ENCODE measurements at regions not wholly inside any gene's neighbourhood (a gene's known extent, or its start where the extent isn't known, plus 50 kb on each side); places are given as distances from the start of the nearest gene placed in this dataset.

DNA sequence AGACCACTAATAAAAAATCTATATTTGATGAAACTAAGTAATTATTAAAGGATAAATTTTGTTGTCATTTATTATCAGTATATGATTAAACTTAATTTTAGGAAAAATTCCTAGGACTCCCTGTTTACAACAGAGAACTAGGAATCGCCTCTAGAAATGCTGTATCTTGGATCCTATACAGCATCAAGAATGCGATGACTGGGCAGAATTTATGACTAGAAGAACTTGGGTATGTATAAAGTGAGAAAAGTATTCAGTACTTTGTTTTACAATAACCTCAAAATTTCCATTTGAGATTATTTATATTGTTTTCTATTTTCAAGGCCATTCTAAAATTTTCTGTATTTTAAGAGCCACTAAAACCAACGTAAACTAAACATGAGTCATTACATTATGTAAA lies 82.3 kb upstream of the AGTR1 start:
- Histone ChIP-seq H3K4me3 (no peak overlapping the region), H3K27ac (no peak overlapping the region)

DNA sequence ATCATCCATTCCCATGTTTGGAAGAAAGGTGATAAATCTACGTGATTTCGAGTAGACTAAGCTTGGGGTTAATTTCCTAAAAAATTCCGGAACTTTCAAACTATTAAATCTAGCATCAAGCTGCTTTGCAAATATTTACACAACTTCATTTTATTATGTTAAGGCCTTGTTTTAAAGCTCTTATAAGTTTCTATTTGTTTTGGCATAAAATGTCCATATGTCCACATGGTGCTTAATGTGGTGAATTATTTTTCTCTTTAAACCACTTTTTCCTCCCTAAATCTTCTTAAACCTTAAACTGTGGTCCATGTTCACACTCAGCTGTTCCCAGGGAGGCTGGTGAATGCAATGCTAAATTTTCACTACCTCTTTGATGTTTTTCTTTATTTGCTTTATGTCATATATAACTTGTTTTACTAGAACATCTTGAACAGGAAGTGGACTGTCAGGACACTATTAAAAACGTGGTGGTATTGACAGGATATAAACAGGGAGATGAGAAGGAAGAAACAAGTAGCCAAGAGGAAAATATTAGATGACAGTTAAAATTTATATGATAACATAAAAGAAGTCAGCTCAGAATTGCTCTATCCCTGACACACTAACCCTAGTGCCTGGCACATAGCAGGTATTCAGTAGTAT lies 72.5 kb upstream of the AGTR1 start:
- no peak overlapping the region for H3K4me3 ChIP-seq
- H3K27ac ChIP-seq: no peak overlapping the region

DNA sequence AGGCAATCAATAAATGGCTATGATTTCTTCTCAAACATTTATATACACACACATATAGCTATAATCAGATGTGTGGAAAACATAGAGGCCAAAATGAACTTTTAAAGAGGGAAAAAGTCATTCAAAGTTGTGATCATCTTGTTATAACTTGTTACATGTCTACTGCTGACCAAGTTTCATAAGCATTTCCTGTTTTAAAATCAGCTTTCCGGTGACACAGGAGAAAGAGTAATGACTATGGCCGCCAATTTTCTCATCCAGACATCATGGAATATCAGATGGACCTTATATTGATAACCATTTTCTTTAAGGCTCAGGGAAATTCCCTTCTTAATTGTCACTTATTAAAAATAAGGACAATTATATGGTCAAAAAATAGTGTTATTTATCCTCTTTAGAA lies 71.7 kb upstream of the AGTR1 start:
- H3K27ac ChIP-seq: no peak overlapping the region

DNA sequence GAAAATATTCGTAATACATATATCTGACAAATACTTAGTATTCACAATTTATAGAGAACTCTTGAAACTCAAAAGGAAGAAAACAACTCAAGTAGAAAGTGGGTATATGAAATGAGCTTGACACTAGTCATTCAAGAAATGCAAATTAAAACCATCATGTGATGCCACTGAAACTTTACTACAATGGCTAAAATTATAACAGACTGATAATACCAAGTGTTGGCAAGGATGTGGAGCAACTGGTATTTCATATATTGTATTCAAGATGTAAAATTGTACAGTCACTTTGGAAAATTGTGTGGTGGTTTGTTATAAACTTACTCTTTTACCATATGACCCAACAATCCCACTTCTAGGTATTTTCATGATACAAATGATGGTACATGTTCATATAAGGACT lies 68.7 kb upstream of the AGTR1 start:
- H3K27ac ChIP-seq: no peak overlapping the region
- no peak overlapping the region for H3K4me3 ChIP-seq

More for the DNA sequence above, 71.7 kb upstream of the AGTR1 start:
- H3K4me3 ChIP-seq: no peak overlapping the region

DNA sequence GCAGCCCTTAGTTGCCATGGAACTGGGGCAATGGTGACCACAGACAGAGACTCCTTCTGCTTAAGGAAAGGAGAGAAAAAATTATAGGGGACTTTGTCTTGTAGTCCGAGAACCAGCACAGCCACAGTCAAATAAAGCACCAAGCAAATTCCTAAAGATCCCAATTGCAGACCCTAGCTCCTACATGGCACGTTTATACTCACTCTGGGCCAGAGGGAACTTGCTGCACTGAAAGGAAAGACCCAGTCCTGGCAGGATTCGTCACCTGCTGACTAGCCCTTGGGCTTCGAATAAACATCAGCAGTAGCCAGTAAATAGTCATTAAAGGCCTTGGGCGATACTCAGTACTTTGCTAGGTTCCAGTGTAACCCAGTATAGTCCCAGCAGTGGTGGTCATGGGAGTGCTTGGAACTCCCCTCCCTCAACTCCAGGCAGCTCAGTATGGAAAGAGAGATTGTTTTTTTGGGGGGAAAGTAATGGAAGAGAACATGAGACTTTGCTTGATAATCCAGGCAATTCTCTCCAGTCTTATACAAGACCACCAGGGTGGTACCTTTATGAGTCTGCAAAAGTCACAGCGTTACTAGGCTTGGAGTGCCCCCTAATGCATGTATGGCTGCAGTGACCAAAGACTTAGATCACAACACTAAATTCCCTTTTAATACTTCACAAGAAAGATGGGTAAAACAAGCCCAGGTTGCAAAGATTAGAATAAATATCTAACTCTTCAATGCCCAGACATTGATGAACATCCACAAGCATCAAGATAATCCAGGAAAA lies 66.4 kb upstream of the AGTR1 start:
- no peak overlapping the region for H3K4me3 ChIP-seq
- no peak overlapping the region for H3K27ac ChIP-seq

DNA sequence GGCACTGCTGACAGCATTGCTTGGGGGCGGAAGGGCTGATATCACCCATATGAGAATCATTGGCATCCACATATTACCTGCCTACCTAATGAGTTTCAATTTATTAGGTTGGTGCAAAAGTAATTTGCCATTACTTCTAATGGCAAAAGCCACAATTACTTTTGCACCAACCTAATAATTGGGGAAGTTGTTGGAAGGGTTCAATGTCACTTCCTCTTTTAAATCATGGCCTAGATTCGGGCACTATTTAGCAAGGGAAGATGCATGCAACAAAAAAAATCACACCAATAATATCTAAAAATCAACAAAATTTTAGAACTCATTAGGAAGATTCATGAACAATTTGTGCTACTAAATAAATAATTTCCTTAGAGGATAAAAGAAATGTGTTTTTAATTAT lies 56.0 kb upstream of the AGTR1 start:
- H3K4me3 ChIP-seq: no peak overlapping the region
- H3K27ac ChIP-seq: no peak overlapping the region

DNA sequence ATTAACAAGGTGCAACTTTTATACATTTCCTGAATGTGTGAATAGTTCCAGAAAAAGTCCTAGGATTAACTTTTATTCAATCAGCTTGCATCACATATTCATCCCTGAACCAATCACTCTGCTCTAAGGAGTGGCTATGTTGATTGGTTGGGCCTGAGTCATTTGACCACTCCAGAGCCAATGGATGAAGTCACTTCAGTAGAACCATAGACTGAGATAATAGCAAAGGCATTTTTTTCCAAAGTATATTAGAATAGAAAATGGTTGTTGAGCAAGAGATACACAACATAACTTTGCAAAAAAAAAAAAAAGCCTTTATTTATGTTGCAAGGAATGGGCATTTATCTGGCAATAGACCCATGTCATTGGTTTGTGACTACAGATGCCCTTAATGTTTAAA lies 55.5 kb upstream of the AGTR1 start:
- Histone ChIP-seq H3K27ac (no peak overlapping the region), H3K4me3 (no peak overlapping the region)

DNA sequence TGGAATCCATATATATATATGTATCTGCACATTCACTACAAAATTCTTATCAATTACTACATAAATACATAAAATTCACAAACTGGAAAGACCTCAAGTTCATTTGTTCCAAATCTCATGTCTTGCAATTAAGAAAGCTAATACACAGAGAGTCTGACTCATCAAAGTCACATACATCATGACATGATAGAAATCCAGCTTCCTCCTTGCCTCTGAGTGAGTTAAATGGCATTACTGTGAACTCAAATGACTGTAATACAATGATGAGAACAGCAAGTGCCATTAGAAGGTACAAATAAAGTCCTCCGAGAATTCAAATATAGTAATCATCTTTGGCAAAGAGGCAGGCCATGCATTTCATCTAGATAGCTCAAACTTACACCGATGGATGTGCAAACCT lies 55.1 kb upstream of the AGTR1 start:
- Histone ChIP-seq H3K4me3 (no peak overlapping the region), H3K27ac (no peak overlapping the region)

DNA sequence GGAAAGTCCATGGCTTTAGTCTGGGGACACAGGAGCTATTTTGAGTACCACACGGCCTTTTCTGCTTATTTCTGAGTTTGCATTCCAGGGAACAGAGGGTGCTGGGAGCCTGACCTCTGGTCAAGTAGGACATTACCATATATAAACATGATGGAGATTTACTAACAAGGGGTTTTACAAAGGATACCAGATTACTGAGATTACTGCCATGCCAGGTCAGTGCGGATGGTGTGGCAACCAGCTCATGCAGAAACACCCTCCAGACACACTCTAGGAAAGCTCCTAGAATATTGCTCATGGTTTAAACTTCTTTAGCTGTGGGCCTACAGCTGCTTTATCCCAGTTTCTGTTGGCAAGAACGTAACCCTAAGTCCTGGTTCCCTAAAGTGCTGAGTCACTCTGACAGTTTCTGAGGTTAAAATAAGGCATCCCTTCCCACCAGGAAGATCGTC lies 54.3 kb upstream of the AGTR1 start:
- Histone ChIP-seq H3K4me3 (no peak overlapping the region), H3K27ac (peak overlapping the region in 1 of 21 experiments; percentile 21)

DNA sequence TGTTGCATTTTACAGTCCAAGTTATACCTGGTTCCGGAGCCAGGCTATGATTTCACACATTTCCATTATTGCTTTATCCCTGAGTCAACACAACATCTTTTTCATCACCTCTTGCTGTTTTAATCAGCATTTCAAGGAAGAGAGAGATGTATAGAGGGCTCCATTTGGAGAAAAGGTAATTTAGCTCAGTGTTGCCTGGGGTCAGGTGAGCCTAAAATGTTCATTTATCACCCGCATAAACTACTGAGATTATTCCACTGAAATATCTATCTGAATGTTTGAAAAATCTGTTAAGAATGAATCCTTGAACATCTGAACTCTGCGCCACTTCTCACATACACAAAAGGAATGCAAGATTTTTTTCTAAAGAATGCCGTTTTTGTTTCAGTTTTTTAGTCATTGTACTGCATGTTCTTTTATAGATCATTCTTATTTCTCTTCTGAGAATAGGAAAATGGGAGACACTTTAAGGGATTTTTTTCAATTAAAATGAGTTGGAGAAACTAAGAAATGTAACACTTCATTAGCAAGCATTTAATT lies 51.5 kb upstream of the AGTR1 start:
- Histone ChIP-seq H3K27ac (peak overlapping the region in 1 of 21 experiments; percentile 36), H3K4me3 (no peak overlapping the region)
